ENCODE measurements at regions not wholly inside any gene's neighbourhood (a gene's known extent, or its start where the extent isn't known, plus 50 kb on each side); places are given as distances from the start of the nearest gene placed in this dataset.

DNA sequence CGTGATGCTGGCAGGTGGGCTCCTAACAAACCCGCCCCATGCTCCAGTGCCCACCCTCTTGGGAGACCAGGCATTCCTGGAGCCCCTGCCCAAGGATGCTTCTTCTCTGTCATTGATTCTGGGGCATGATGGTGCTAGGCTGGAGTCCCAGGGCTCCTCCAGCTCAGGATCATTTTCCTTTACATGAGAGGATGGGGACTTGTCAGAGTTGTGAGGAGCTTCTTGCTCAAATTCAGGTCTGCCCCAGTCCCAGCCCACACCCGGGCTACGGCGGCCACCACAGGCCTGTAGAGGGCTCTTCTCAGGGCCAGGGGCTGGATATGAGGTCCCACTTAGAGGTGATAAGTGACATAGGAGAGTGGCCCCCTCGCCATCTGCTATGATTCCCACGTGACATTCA, 141.1 kb upstream of the COPS8 start:
- Histone ChIP-seq H3K36me3 (ENCODE audit: control insufficient read depth in 1 of 2, insufficient read depth in 2 of 2, low read length in 2 of 2) (no peaks in the 10 kb centered on the region), H3K27ac (ENCODE audit: low read length) (no peak overlapping the region), H3K9me3 (ENCODE audit: control insufficient read depth in 1 of 2, low read length in 2 of 2) (no peaks in the 10 kb centered on the region), H3K27me3 (ENCODE audit: low read depth, low read length) (no peaks in the 10 kb centered on the region), H3K4me1 (ENCODE audit: control insufficient read depth in 1 of 2, insufficient read depth in 2 of 2, low read length in 2 of 2) (peaks cover 0 to 5% of the 10 kb centered on the region in 2 donors), H3K4me3 (ENCODE audit: low read depth in 1 of 2, low read length in 2 of 2) (no peak overlapping the region)

DNA sequence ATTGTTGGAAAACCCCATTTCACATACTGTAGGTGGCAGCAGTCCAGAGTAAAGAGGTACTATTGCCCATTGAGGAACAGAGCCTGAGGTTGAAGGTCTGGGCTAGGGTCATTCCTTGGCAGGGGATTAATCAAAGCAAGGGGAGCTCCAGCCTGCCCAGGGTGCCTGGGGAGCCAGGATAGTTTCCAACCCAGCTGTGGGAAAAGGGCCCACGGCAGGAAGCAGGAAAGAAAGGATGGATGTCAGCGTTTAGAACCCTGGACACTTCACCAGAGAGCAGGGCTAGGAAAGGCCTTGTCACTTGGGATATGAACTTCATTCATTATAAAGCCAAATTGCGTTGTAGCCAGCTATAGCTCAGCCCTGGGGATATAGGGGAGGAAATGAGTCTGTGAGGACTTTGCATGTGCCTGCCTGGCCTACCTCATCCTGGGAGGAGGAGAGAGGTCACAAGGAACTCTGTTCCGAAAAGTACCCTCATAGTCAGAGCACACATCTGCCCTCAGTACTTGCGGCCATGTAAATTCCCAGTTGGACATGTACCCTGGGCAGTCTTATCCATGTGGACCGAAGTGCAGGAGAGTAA, 140.2 kb upstream of the COPS8 start:
- no peak overlapping the region for H3K27ac ChIP-seq (ENCODE audit: low read length)
- H3K36me3 ChIP-seq (ENCODE audit: control insufficient read depth in 1 of 2, insufficient read depth in 2 of 2, low read length in 2 of 2) = no peaks in the 10 kb centered on the region
- H3K9me3 ChIP-seq (ENCODE audit: control insufficient read depth in 1 of 2, low read length in 2 of 2) = no peaks in the 10 kb centered on the region
- H3K4me1 ChIP-seq (ENCODE audit: control insufficient read depth in 1 of 2, insufficient read depth in 2 of 2, low read length in 2 of 2) = peaks cover 0 to 5% of the 10 kb centered on the region in 2 donors
- H3K27me3 ChIP-seq (ENCODE audit: low read depth, low read length) = no peaks in the 10 kb centered on the region
- no peak overlapping the region for H3K4me3 ChIP-seq (ENCODE audit: low read depth in 1 of 2, low read length in 2 of 2)

DNA sequence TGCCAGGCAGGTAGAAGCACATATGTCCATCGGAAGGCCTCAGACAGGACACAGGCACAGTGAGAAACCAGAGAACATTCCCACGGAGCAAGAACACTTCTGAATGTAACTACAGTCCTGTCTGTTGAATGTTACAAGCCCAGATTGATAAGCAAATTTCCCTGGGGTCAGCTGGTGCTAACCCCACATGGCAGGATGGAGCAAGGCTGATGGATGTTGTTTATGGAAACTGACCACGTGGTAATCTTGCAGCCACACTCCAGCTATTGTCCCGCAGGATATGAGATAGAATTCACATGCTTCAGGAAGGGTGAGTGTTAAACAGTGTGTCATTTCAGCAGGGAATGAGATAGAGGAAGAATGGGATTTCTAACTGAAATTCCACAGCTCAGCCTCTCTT, 138.8 kb upstream of the COPS8 start:
- Histone ChIP-seq H3K4me3 (ENCODE audit: low read depth in 1 of 2, low read length in 2 of 2) (no peak overlapping the region), H3K9me3 (ENCODE audit: control insufficient read depth in 1 of 2, low read length in 2 of 2) (peaks cover 0 to under 1% of the 10 kb centered on the region in 2 donors), H3K36me3 (ENCODE audit: control insufficient read depth in 1 of 2, insufficient read depth in 2 of 2, low read length in 2 of 2) (no peaks in the 10 kb centered on the region), H3K4me1 (ENCODE audit: control insufficient read depth in 1 of 2, insufficient read depth in 2 of 2, low read length in 2 of 2) (peaks cover 0 to 5% of the 10 kb centered on the region in 2 donors), H3K27ac (ENCODE audit: low read length) (peak overlapping the region; percentile 19), H3K27me3 (ENCODE audit: low read depth, low read length) (no peaks in the 10 kb centered on the region)

DNA sequence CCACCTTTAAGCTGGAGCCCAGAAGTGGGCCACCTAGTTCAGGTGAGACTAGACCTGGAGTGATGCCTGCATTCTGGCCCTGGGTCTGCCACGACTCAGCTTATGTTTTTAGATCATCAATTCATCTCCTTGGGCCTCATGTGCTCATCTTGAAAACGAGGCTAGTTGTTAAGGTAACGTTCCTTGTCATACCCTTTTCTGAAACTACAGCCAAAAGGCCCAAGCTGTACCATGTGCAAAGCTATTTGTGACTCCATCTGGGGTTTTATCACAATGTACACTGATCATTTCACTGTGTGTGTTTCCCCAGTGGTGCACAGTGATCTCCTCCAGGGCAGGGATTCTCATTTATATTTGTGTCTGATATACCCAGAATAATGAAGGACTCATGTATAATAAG, 138.4 kb upstream of the COPS8 start:
- H3K9me3 ChIP-seq (ENCODE audit: control insufficient read depth in 1 of 2, low read length in 2 of 2) = peaks cover 0 to 3% of the 10 kb centered on the region in 2 donors
- H3K36me3 ChIP-seq (ENCODE audit: control insufficient read depth in 1 of 2, insufficient read depth in 2 of 2, low read length in 2 of 2) = no peaks in the 10 kb centered on the region
- H3K27me3 ChIP-seq (ENCODE audit: low read depth, low read length) = no peaks in the 10 kb centered on the region
- H3K4me3 ChIP-seq (ENCODE audit: low read depth in 1 of 2, low read length in 2 of 2) = no peak overlapping the region
- H3K4me1 ChIP-seq (ENCODE audit: control insufficient read depth in 1 of 2, insufficient read depth in 2 of 2, low read length in 2 of 2) = peaks cover 0 to 5% of the 10 kb centered on the region in 2 donors
- H3K27ac ChIP-seq (ENCODE audit: low read length) = peak overlapping the region; percentile 19

DNA sequence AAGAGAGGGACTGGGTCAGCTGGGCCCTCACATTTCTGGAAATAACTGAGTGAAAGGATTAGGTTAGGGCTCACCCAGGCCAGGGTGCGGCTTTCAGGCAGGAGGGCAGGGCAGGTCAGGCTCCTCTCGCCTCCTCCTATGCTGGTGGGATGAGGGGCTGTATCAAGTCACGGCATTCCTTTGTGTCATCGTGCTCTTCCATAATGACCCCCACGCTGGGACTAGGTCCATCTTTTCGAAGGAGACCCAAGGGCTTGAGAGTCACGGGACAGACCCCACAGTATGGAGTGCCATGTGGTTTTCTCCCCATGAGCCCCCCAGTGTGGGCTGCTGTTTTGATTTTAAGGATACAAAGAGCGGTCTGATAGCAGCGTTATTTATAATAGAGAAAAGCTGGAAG, 137.8 kb upstream of the COPS8 start:
- Histone ChIP-seq H3K4me1 (ENCODE audit: control insufficient read depth in 1 of 2, insufficient read depth in 2 of 2, low read length in 2 of 2) (peaks cover 0 to 5% of the 10 kb centered on the region in 2 donors), H3K4me3 (ENCODE audit: low read depth in 1 of 2, low read length in 2 of 2) (no peak overlapping the region), H3K36me3 (ENCODE audit: control insufficient read depth in 1 of 2, insufficient read depth in 2 of 2, low read length in 2 of 2) (no peaks in the 10 kb centered on the region), H3K27me3 (ENCODE audit: low read depth, low read length) (no peaks in the 10 kb centered on the region), H3K9me3 (ENCODE audit: control insufficient read depth in 1 of 2, low read length in 2 of 2) (peaks cover 0 to 3% of the 10 kb centered on the region in 2 donors), H3K27ac (ENCODE audit: low read length) (no peak overlapping the region)

DNA sequence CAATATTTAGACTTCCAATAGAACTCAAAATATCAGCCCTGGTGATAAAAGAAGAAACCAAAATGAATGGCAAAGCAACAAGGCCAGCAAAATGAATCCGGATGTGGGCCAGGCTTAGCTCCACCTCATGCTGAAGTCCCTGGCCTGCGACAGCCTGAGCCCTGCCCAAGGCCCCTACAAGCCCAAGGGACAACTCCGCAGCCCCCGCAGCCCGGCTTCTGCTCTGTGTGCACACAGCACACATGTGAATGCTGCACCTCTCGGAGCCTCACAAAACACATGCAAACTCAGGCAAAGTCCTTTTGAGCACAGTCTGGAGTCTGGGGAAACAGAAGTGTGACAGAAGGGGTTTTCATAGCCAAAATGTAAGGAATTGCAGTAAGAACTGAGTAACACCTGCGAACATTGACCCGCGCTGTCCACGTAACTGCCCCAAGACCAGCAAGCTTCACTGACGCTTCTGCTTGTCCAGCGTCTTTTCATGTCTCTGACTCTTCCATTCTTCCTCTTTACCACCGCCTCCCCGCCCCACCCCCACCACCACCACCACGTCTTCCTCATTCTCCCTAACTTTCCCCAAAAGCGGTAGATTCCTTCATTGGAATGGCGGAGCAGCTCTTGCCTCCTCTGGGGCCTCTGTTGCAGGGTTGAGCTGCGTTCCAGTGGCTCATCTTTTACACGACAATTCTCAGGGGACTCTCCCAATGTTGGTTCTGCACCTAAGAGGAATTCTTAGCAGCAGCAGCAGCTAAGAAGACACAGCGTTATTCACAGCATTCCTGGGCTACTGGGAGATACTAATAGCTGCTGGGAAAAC, 136.4 kb upstream of the COPS8 start:
- no peaks in the 10 kb centered on the region for H3K36me3 ChIP-seq (ENCODE audit: control insufficient read depth in 1 of 2, insufficient read depth in 2 of 2, low read length in 2 of 2)
- no peak overlapping the region for H3K27ac ChIP-seq (ENCODE audit: low read length)
- H3K9me3 ChIP-seq (ENCODE audit: control insufficient read depth in 1 of 2, low read length in 2 of 2) = peaks cover 0 to 3% of the 10 kb centered on the region in 2 donors
- H3K4me3 ChIP-seq (ENCODE audit: low read depth in 1 of 2, low read length in 2 of 2) = no peak overlapping the region
- peaks cover 0 to 5% of the 10 kb centered on the region in 2 donors for H3K4me1 ChIP-seq (ENCODE audit: control insufficient read depth in 1 of 2, insufficient read depth in 2 of 2, low read length in 2 of 2)
- no peaks in the 10 kb centered on the region for H3K27me3 ChIP-seq (ENCODE audit: low read depth, low read length)

DNA sequence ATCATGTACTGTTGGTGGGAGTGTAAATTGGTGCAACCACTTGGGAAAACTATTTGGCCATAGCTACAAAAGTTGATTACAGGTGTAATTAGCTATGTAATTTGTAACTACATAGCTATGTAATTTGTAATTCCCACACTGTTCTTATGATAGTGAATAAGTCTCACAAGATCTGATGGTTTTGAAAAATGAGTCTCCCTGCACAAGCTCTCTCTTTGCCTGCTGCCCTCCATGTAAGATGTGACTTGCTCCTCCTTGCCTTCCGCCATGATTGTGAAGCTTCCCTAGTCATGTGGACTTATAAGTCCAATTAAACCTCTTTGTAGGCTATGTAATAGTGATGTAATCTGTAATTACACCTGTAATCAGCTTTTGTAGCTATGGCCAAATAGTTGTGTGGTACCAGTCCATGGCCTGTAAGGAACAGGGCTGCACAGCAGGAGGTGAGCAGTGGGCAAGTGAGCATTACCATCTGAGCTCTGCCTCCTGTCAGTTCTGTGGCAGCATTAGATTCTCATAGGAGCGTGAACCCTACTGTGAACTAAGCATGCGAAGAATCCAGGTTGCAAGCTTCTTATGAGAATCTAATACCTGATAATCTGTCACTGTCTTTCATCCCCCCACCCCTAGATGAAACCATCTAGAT, 133.7 kb upstream of the COPS8 start:
- no peak overlapping the region for H3K27ac ChIP-seq (ENCODE audit: low read length)
- H3K4me1 ChIP-seq (ENCODE audit: control insufficient read depth in 1 of 2, insufficient read depth in 2 of 2, low read length in 2 of 2) = peaks cover 0 to 5% of the 10 kb centered on the region in 2 donors
- H3K9me3 ChIP-seq (ENCODE audit: control insufficient read depth in 1 of 2, low read length in 2 of 2) = peaks cover 0 to 3% of the 10 kb centered on the region in 2 donors
- H3K36me3 ChIP-seq (ENCODE audit: control insufficient read depth in 1 of 2, insufficient read depth in 2 of 2, low read length in 2 of 2) = no peaks in the 10 kb centered on the region
- no peak overlapping the region for H3K4me3 ChIP-seq (ENCODE audit: low read depth in 1 of 2, low read length in 2 of 2)
- no peaks in the 10 kb centered on the region for H3K27me3 ChIP-seq (ENCODE audit: low read depth, low read length)

DNA sequence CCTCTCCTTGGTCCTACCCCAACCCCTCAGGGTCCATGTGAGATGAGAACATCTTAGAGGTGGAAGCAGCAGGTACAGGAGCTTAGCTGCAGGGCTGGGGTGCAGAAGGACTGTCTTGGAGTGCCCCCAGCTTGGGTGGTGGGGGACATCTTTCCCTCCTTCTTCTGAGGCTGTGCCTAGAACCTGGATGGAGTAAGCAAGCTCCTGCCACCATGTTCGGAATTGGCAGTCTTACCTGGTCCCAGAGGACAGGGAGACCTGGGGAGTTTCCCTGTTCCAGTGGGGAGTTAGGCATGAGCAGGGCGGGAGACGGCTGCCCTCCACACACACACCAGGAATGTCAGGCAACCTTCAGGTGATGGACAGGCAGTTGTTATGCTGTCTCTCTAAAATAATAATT, 131.0 kb upstream of the COPS8 start:
- Histone ChIP-seq H3K4me3 (ENCODE audit: low read depth in 1 of 2, low read length in 2 of 2) (no peak overlapping the region), H3K36me3 (ENCODE audit: control insufficient read depth in 1 of 2, insufficient read depth in 2 of 2, low read length in 2 of 2) (no peaks in the 10 kb centered on the region), H3K4me1 (ENCODE audit: control insufficient read depth in 1 of 2, insufficient read depth in 2 of 2, low read length in 2 of 2) (no peaks in the 10 kb centered on the region), H3K27me3 (ENCODE audit: low read depth, low read length) (no peaks in the 10 kb centered on the region), H3K27ac (ENCODE audit: low read length) (no peak overlapping the region), H3K9me3 (ENCODE audit: control insufficient read depth in 1 of 2, low read length in 2 of 2) (peaks cover 0 to 3% of the 10 kb centered on the region in 2 donors)

DNA sequence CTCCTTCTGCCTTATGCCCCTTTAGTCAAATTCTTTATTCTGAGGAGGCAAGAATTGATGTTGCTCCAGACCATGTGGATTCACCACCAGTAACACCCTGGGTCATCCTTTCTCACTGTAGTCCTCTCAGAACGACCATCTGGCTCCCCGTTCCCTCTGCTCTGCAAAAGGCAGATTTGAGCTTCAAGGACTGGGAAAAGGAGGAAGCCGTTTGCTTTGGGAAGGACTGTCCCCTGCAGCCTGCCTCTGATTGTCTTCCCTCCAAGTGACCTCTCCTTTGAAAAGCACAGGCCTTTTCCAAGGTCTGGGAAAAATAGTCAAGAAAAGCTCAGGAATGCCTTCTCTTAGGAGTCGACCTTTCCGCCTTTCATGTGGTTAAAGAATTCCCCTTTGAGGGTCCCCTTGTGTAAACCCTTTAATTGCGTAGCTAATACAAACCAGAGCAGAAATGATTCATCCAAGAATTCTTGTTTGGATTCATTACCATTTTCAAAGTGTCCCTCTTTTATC, 130.1 kb upstream of the COPS8 start:
- Histone ChIP-seq H3K9me3 (ENCODE audit: control insufficient read depth in 1 of 2, low read length in 2 of 2) (peaks cover 0 to 3% of the 10 kb centered on the region in 2 donors), H3K4me1 (ENCODE audit: control insufficient read depth in 1 of 2, insufficient read depth in 2 of 2, low read length in 2 of 2) (no peaks in the 10 kb centered on the region), H3K27ac (ENCODE audit: low read length) (no peak overlapping the region), H3K36me3 (ENCODE audit: control insufficient read depth in 1 of 2, insufficient read depth in 2 of 2, low read length in 2 of 2) (no peaks in the 10 kb centered on the region), H3K27me3 (ENCODE audit: low read depth, low read length) (no peaks in the 10 kb centered on the region), H3K4me3 (ENCODE audit: low read depth in 1 of 2, low read length in 2 of 2) (no peak overlapping the region)

DNA sequence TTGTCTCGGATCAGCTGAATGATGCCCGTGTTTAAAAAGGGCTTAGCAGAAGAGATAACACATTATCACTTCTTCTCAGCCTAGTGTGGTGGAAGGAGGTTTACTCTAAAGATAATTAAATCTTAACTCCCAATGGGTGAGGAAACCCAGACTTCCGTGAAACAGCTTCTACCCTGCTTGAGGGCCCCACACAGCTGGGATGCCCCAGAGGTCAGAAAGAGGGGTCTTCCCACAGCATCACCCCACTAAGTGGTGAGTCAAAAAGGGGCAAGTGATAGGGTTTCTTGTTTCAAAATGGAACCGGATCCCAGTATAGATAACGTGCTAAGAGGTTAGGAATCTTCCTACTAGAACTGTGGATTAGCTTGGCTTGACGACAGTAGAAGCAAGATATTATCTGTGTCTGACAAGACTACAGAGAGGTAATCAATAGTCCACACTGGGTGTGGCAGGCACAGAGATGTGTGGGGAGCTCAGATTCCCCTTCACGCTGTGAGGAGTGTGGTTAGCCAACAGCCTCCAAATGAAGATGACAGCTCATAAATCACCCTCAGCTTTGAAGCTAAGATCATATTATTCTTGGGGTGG, 129.6 kb upstream of the COPS8 start:
- Histone ChIP-seq H3K36me3 (ENCODE audit: control insufficient read depth in 1 of 2, insufficient read depth in 2 of 2, low read length in 2 of 2) (no peaks in the 10 kb centered on the region), H3K27me3 (ENCODE audit: low read depth, low read length) (no peaks in the 10 kb centered on the region), H3K4me1 (ENCODE audit: control insufficient read depth in 1 of 2, insufficient read depth in 2 of 2, low read length in 2 of 2) (no peaks in the 10 kb centered on the region), H3K9me3 (ENCODE audit: control insufficient read depth in 1 of 2, low read length in 2 of 2) (peaks cover 0 to 3% of the 10 kb centered on the region in 2 donors), H3K4me3 (ENCODE audit: low read depth in 1 of 2, low read length in 2 of 2) (no peak overlapping the region), H3K27ac (ENCODE audit: low read length) (no peak overlapping the region)

DNA sequence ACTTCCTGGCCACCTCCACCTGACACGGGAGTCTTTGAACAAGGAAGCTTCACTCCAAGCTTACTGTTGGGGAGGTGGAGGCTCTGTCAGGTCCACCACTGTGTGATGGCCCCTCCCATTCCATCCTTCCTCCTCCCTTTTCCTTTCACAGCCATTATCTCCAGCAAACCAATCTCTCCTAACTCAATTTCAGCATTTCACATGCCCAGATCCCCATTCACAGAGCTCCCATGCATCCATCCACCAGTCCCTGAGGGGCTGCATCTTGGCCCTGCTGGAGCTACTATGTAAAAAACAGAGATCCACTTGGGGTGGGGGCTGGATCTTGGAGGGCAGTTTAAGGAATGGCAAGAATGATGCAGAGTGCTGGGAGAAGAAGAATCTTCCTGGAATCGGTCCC, 129.0 kb upstream of the COPS8 start:
- H3K9me3 ChIP-seq (ENCODE audit: control insufficient read depth in 1 of 2, low read length in 2 of 2) = peaks cover 0 to 3% of the 10 kb centered on the region in 2 donors
- H3K27me3 ChIP-seq (ENCODE audit: low read depth, low read length) = no peaks in the 10 kb centered on the region
- H3K4me3 ChIP-seq (ENCODE audit: low read depth in 1 of 2, low read length in 2 of 2) = no peak overlapping the region
- H3K4me1 ChIP-seq (ENCODE audit: control insufficient read depth in 1 of 2, insufficient read depth in 2 of 2, low read length in 2 of 2) = no peaks in the 10 kb centered on the region
- H3K36me3 ChIP-seq (ENCODE audit: control insufficient read depth in 1 of 2, insufficient read depth in 2 of 2, low read length in 2 of 2) = no peaks in the 10 kb centered on the region
- no peak overlapping the region for H3K27ac ChIP-seq (ENCODE audit: low read length)
